GM19023 (cell line): ENCODE measurements at regions not wholly inside any gene's neighbourhood (a gene's known extent, or its start where the extent isn't known, plus 50 kb on each side); places are given as distances from the start of the nearest gene placed in this dataset.
"Not testable (repeated sequence)": the region's sequence is repeated elsewhere in the genome, so short reads cannot be mapped to it uniquely, and the experiment has no call there.

Source experiments
- ATAC-seq: cut with Tn5 transposase; IDR thresholded peaks from one replicate; pipeline ENCODE4 v1.9.1; 2021; ENCODE audit warnings: mild to moderate bottlenecking, moderate library complexity; ENCODE audit not compliant: unreplicated experiment

DNA sequence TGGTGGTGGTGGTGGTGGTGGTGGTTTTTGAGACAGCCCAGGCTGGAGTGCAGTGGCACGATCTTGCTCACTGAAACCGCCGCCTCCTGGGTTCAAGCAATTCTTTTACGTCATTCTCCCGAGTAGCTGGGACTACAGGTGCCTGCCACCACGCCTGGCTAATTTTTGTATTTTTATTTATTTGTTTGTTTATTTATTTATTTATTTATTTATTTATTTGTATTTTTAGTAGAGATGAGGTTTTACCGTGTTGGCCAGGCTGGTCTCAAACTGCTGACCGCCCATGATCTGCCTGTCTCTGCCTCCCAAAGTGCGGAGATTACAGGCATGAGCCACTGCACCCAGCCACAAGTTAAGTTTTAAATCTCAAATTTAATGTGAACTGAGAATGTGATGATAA, 126.5 kb downstream of the PCDH18 start:
- ATAC-seq: not testable (repeated sequence)

DNA sequence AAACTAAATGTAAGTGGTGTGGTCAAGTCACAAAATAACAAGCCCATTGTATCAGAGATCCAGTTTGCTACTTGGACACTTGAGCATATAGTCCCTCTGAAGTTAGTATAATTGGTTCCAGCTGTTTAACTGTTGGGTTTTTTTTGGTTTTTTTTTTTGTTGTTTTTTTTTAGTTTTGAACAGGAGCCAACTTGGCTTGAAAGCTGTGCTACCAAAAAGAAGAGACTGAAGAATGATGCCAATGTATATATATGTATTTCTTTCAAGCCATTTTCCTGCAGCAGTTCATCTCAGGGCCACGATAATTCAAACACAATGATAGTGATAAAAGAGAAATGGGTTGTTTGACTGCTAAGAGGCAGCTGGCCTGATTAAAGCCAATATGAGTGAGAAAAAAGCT, 138.3 kb downstream of the PCDH18 start:
- ATAC-seq: no peak

DNA sequence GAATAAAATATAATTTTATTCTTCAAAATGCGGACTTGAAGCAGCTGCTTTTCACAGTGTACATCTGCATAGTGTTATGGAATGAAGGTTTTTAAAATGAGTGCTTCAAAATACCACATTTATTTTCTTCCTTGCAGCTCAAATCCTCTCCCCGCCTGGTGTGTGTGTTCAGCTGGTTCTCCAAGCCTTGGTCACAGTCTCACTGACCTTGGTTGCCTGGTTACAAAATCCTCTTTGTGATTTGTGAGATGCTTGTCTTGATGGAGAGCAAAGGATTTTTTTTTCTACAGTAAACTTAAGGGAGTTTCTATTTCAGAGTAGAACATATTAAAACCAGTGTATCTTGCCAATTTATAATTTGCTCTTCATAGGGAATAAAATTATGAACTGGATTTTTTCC, 139.2 kb downstream of the PCDH18 start:
- ATAC-seq: no peak

DNA sequence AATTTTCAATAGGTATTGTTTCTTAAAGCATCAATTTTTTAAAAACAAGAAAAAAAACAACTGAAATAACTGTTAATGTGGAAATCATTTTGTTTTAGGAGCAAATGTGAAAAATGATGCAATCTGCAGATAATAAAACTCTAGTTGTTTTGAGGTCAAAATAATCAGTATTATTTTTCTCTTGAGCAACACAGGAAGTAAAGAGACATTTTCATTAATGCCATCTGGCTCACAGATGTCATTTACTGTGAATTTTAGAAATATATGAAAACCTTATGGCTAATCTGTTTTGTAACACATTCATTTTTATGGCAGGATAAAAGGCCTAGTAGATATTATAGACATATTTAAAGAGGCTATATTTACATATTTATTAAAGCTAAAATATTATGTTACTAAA, 141.6 kb downstream of the PCDH18 start:
- no peak for ATAC-seq

- no peak for ATAC-seq
Measured at GRCh38 chr4:137389911-137390520, 142.3 kb downstream of the PCDH18 start.

- ATAC-seq: no peak
Measured at GRCh38 chr4:137387924-137388323, 144.4 kb downstream of the PCDH18 start.

DNA sequence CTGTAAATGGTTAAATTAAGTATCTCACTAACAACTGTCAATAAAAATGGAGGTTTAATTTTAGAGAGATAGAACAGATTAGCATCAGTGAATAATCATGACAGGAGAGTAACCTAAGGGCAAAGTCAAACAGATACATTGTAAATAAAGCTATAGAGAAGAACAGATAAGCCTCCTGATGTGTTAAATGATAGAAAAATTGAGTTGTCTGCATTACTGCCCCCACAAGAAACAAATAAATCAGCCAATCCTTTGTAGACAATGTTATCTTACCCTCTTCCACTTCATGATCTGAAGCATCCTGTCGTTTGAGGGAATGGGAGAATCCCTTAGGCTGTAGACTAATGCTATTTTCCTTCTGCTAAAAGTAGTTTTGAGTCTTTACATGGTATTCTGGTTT, 147.8 kb downstream of the PCDH18 start:
- no peak for ATAC-seq

DNA sequence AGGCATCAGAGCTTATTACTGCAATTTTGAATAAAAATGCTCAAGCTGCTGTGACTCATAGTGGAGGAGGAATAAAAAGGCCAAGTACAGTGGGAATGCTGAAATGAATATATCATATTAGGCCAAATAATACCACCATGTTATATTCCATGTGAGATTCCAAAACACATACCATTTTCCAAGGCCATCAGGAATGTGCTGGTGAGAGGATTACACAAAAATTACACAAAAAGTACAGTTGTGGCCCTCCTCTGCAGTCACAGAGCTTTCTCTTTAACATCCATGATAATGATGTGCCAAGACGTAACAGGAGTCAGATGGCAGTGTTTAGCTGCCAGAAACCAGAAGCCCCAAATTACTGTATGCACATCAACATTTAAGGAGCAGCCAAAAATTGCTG, 153.5 kb downstream of the PCDH18 start:
- ATAC-seq: no peak

DNA sequence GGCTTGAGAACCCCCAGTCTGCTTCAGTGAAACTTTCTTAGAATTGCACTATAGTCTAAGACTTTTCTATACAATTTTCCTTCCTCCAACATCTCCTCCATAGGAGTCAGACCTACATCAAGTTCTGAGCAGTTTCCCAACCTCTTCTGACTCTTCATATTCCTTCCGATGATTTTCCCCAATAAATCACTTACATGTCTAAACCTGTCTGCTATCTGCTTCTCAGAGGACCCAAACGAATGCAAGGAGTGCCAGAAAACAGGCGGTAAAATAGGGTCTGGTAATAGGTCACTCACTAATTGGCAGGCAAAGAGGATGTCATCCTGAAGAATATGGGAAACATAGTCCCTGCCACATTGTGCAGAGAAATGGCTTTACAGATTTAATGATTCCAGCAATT, 153.9 kb downstream of the PCDH18 start:
- ATAC-seq: no peak

- ATAC-seq: no peak
Measured at GRCh38 chr4:137376312-137376711, 156.0 kb downstream of the PCDH18 start.

- no peak for ATAC-seq
Measured at GRCh38 chr4:137375111-137375850, 157.0 kb downstream of the PCDH18 start.

- ATAC-seq: no peak
Measured at GRCh38 chr4:137370679-137371078, 161.6 kb downstream of the PCDH18 start.

- no peak for ATAC-seq
Measured at GRCh38 chr4:137370206-137370633, 162.1 kb downstream of the PCDH18 start.

DNA sequence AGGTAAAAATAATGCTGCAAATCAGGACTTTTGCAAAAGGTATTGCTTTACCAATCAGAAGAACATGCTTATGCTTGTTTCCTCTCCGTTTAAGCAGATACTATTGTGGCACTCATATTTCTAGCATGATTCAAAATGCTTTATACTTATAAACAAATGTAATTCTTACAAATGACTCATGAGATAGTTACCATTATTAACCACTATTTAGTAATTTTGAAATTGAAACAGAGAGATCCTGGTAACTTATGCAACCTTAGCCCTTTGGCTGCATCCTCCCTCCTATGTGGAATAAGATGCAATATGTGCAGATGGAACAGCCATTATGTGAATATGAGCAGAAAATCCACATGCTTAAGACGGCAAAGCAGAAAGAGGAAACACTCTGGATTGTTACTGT, 164.7 kb downstream of the PCDH18 start:
- no peak for ATAC-seq

GRCh38 chr4:137363496-137363895, 168.8 kb downstream of the PCDH18 start:
- no peak for ATAC-seq

DNA sequence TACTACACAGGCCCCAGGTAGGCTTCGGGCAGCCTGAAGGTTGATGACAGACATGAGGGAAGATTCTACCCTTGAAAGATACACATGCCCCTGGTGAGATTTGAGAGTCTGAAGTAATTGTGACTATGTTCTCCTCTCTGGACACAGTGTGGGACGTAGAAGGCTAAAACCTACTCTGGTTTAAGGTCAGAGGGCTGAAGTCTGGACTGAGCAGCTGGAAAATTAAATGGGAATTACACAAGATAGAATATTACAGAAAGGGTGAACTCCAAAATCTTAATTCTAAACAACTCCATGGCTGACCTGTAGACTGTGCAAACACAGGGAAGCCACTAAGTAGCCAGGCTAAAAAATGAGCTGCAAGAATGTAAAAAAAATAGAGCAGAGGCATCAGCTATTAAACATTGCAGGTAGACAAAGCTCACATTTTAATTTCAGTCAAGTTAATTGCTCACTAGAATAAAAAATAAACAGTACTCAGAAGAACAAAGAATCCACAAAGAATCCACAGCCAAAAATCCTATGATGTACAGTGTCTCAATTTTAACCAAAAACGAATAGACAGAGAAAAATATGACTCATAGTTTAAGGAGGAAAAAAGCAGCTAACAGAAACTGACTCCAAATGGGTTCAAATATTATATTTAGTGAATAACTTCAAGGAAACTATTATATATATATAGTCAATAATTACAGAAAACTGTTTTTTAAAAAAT, 170.4 kb downstream of the PCDH18 start:
- no peak for ATAC-seq

DNA sequence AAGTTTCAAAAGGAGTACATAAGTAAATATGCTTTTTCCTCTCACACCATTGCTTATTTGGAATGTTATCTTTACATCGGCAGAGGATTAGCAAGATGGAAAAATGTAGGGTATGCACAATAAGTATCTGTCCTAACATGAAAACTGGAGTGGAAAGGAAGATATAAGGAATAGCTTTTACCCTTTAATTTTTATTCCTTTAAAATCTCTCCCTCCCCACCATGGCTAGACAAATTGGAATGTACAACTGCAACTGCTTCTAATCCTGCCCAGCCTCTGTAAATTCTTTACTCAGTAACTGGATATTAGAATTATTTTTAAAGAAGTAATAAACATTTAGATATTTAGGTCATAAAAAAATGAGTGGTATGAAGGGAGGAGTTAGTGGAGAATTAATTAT, 171.5 kb downstream of the PCDH18 start:
- ATAC-seq: no peak

GRCh38 chr4:137359691-137360315, 172.5 kb downstream of the PCDH18 start:
- no peak for ATAC-seq

- not testable (repeated sequence) for ATAC-seq
Measured at GRCh38 chr4:137354562-137354961, 177.7 kb downstream of the PCDH18 start.

GRCh38 chr4:137347371-137347770, 184.9 kb downstream of the PCDH18 start:
- ATAC-seq: no peak

GRCh38 chr4:137345597-137345996, 186.7 kb downstream of the PCDH18 start:
- ATAC-seq: no peak

- no peak for ATAC-seq
Measured at GRCh38 chr4:137343221-137343620, 189.1 kb downstream of the PCDH18 start.
